ENCODE measurements at regions not wholly inside any gene's neighbourhood (a gene's known extent, or its start where the extent isn't known, plus 50 kb on each side); places are given as distances from the start of the nearest gene placed in this dataset.
"Not testable (repeated sequence)": the region's sequence is repeated elsewhere in the genome, so short reads cannot be mapped to it uniquely, and the experiment has no call there.

- H3K27ac ChIP-seq, result no peak overlapping the region
- no peak for DNase-seq (ENCODE audit: low read depth, low spot score)
Measured at GRCh38 chr2:2791606-2792005, 460.5 kb upstream of the MYT1L start.

DNA sequence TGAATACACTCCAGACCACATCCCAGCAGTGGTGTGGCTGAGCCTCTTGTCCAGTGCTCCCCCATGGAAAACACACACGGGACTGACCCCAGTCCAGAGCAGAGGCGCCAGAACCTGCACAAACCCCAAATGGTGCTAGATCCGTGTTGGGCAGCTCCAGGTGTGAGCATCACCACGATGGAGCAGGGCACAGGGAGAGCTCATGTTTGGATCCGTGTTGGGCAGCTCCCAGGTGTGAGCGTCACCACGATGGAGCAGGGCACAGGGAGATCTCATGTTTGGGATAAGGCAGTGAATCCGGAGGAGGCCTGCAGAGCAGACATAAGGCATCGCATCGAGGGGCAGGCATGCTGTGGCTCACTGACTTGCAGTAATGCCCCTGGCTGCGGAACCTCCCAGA lies 460.0 kb upstream of the MYT1L start:
- H3K27ac ChIP-seq, result no peak overlapping the region
- DNase-seq (ENCODE audit: low read depth, low spot score), result no peak

GRCh38 chr2:2788076-2788475 lies 457.0 kb upstream of the MYT1L start:
- DNase-seq (ENCODE audit: low read depth, low spot score), result no peak
- no peak overlapping the region for H3K27ac ChIP-seq

DNA sequence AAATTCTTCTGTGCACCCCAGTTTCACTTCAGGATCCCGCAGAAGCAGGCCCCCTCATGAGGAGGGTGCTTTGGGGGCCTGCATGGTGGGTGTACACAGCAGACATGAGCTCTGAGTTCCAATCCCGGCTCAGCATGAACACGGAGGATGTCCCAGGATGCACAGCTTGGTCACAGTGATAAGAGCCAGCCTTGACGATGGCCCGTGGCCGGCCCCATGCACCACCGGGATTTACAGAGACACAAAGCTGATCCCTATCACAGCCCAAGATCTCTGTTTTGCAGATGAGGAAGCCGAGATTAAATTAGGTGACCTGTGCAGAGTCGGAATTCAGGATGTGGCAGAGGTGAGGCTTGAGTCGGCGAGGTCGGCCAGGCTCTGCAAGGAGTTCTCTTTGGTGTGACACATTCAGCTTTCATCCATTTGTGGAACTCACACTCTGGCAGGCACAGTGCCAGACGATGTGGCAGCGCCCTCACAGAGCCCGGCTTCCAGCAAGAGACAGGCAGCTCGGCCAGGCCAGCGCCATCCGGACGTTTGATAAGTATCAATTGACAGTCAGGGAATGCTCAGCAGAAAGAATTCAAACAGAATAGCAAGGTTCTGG lies 456.3 kb upstream of the MYT1L start:
- no peak overlapping the region for H3K27ac ChIP-seq
- DNase-seq (ENCODE audit: low read depth, low spot score), result no peak

GRCh38 chr2:2782007-2782406 lies 450.9 kb upstream of the MYT1L start:
- no peak for DNase-seq (ENCODE audit: low read depth, low spot score)
- no peak overlapping the region for H3K27ac ChIP-seq

- H3K27ac ChIP-seq, result no peak overlapping the region
- no peak for DNase-seq (ENCODE audit: low read depth, low spot score)
Measured at GRCh38 chr2:2779727-2780126, 448.7 kb upstream of the MYT1L start.

GRCh38 chr2:2777876-2778275 lies 446.8 kb upstream of the MYT1L start:
- DNase-seq (ENCODE audit: low read depth, low spot score), result no peak
- H3K27ac ChIP-seq, result no peak overlapping the region

GRCh38 chr2:2777213-2777612 lies 446.1 kb upstream of the MYT1L start:
- DNase-seq (ENCODE audit: low read depth, low spot score), result no peak
- no peak overlapping the region for H3K27ac ChIP-seq

DNA sequence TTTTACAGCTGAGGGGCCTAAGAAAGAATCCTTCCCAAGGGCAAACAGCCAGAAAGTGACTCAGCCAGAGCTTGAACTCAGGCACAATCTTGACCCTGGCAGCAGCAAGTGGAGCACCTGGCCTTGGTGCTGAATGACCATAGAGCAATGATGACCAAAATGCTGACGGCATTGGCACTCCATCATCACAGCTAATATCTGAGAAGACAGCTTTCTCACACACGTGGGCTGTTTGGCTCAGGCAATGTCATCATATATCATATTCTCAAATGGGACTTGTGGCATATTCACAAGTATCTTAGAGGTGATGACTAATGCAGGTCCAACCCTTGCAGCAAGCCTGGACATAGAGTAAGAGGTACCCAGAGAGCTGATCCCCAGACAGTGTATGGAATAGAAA lies 443.9 kb upstream of the MYT1L start:
- no peak overlapping the region for H3K27ac ChIP-seq
- peak; percentile 3 for DNase-seq (ENCODE audit: low read depth, low spot score)

GRCh38 chr2:2773692-2774091 lies 442.6 kb upstream of the MYT1L start:
- no peak overlapping the region for H3K27ac ChIP-seq
- DNase-seq (ENCODE audit: low read depth, low spot score), result no peak

DNA sequence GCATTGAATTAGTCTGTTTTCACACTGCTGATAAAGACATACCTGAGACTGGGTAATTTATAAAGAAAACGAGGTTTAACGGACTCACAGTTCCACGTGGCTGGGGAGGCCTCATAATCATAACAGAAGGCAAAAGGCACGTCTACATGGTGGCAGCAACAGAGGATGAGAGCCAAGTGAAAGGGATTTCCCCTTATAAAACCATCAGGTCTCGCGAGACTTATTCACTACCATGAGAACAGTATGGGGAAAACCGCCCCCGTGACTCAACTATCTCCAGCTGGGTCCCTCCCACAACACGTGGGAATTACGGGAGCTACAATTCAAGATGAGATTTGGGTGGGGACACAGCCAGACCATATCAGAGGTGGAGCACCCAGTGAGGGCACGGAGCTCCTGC lies 442.0 kb upstream of the MYT1L start:
- H3K27ac ChIP-seq; DNase-seq (ENCODE audit: low read depth, low spot score): not testable (repeated sequence)

DNA sequence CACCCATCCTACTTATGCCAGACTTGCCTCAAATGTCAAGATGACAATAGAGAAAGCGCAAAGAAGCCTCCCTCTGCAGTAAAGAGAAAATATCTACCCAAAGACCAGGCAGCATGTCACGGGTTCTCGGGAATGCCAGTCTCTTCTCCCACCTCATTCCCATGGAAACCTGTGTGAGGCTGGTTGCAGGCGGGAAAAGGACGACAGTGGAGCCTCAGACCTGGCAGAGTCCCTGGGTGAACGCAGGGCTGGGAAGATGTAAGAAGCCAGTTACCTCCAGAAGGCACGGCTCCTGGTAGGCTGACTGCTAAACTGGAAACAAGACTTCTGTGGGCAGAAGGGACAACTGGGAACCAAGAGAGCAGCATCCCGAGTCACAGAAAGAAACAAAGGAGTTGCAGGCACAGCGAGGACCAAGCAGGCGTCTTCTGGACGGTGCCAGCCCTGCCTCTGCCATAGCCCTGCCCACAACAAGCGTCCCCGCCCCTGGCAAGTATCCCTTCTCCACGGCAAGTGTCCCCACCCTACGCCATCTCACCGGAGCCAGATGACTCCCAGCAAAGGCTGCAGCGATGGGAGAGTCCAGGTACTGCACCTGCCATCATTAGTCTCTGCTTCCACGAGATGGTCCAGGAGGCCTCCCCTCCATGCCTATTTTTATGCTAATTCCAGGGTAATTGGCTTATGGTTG lies 440.8 kb upstream of the MYT1L start:
- no peak overlapping the region for H3K27ac ChIP-seq

GRCh38 chr2:2769481-2770431 lies 438.7 kb upstream of the MYT1L start:
- DNase-seq (ENCODE audit: low read depth, low spot score), result no peak
- no peak overlapping the region for H3K27ac ChIP-seq

More for the DNA sequence above, 440.8 kb upstream of the MYT1L start:
- no peak for DNase-seq (ENCODE audit: low read depth, low spot score)

DNA sequence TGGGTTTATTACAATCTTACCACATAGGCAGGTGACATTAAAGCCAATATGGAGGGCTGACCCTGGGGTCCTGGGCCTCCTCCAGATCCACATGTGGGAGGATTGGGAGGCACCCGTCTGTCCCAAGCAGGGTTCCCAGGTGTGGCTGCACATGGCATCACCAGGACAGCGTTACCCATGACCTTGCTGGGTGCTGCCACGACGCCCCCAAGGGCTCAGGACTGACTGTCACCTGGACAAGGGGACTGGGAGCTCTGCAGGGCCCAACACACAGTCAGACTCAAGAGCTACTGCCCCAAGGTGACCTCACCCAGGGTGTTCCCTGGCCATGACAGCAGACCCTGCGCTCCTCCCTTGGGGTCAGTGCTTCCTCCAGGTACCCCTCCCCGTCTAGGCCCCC lies 437.4 kb upstream of the MYT1L start:
- H3K27ac ChIP-seq, result no peak overlapping the region
- no peak for DNase-seq (ENCODE audit: low read depth, low spot score)

- no peak for DNase-seq (ENCODE audit: low read depth, low spot score)
- H3K27ac ChIP-seq, result no peak overlapping the region
Measured at GRCh38 chr2:2767837-2768236, 436.8 kb upstream of the MYT1L start.

DNA sequence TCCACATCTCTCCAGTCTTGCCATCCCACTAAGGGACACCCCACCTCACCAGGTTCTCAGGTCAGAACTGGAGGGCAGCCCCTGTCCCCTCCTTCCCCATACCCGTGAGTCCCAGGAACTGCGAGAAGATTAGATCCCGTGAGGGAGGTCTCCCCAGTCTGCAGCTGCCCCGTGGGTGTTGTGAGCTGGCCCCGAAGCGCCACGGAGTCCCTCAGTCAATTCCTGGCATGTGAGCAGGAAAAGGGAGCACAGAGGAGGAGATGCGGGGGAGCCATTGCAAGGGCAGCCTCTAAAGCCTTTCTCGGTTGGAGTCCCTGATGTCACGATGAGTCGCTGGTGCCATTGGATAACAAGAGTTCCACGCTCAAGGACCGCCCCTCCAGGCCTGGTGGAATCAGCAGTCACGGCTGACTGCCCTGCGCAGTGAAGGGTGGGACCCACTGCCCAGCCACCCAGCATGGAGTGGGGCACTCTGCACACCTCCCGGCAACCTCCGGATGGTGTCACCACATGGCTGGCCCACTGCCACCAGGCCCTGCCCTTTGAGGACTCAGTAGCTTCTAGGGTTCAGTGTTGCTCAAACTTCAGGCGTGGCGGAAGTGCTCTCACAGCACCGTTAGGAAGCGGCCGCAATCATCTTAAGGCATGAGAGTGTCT lies 434.9 kb upstream of the MYT1L start:
- H3K27ac ChIP-seq, result no peak overlapping the region
- DNase-seq (ENCODE audit: low read depth, low spot score), result no peak

GRCh38 chr2:2765176-2765800 lies 434.2 kb upstream of the MYT1L start:
- no peak overlapping the region for H3K27ac ChIP-seq
- DNase-seq (ENCODE audit: low read depth, low spot score), result no peak

GRCh38 chr2:2764739-2765138 lies 433.7 kb upstream of the MYT1L start:
- no peak for DNase-seq (ENCODE audit: low read depth, low spot score)
- H3K27ac ChIP-seq, result no peak overlapping the region

DNA sequence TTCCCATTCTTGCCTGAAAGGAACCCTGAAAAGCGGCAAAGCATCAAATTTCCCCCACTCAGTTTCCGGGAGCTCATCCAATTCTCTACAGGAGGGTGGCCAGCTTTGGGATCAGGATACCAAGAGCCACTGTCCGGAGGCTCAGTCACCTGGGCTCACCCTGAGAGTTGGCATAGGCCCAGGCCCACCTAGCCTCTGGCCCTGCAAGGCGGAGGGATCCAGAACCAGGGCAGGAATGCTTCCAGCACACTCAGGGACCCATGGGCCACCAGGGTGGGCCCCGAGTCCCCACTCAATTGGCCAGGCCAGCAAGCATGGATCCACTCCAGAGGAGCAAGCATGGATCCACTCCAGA lies 432.9 kb upstream of the MYT1L start:
- no peak overlapping the region for H3K27ac ChIP-seq
- DNase-seq (ENCODE audit: low read depth, low spot score), result no peak

- H3K27ac ChIP-seq, result no peak overlapping the region
- DNase-seq (ENCODE audit: low read depth, low spot score), result peak; percentile 27
Measured at GRCh38 chr2:2763351-2764000, 432.4 kb upstream of the MYT1L start.

Measured in epithelial cell of prostate (primary cell).